H1 (cell line): ENCODE measurements at regions not wholly inside any gene's neighbourhood (a gene's known extent, or its start where the extent isn't known, plus 50 kb on each side); places are given as distances from the start of the nearest gene placed in this dataset.

Experiments
- CTCF ChIP-seq, 3 experiments: IDR thresholded peaks; 1 replicate in 2 of 3; 2 replicates in 1 of 3; pipeline versions ENCODE4 v1.5.1 to v1.6.1; 2011; ENCODE audit warnings: low read length in 3 of 3, mild to moderate bottlenecking in 3 of 3, inconsistent platforms in 2 of 3, low read depth in 1 of 3, moderate library complexity in 1 of 3; ENCODE audit not compliant: insufficient read depth in 1 of 3; ENCODE audit errors: control extremely low read depth in 1 of 3
- YY1 ChIP-seq: IDR thresholded peaks from 2 replicates; pipeline ENCODE4 v1.6.1; 2011; ENCODE audit warnings: low read depth, mild to moderate bottlenecking, low read length

DNA sequence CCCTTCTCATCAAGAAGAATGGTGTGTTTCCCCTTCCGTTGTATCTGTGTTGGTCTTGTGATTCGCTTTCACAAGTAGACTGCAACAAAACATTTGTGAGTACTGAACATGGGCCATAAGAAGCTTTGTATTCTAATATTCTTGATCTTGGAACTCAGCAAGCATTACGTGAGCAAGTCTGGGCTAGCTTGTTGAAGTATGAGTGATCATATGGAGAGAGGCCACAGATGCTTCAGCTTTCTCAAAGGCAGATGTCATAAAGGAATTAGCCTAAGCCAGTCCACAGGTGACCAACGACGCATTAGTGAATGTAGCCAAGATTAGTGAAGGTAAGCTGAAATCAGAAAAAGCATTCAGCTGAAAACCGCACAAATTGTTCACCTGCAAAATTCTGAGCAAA, 609.6 kb upstream of the NEGR1 start:
- no peak for TF ChIP-seq YY1
- no peak for TF ChIP-seq CTCF (IDR thresholded peaks at IDR 0.05; ENCODE audit: control extremely low read depth in 1 of 3, insufficient read depth in 1 of 3, low read depth in 1 of 3, low read length in 3 of 3)
